ENCODE measurements at regions not wholly inside any gene's neighbourhood (a gene's known extent, or its start where the extent isn't known, plus 50 kb on each side); places are given as distances from the start of the nearest gene placed in this dataset.

- no peak for TF ChIP-seq CTCF (IDR thresholded peaks at IDR 0.05; ENCODE audit: low read depth, low read length)
- no peak overlapping the region for H3K4me3 ChIP-seq (ENCODE audit: low read depth, low read length)
Observed at GRCh38 chr1:38780133-38780532, 79.4 kb downstream of the RRAGC start.

- TF ChIP-seq CTCF (IDR thresholded peaks at IDR 0.05; ENCODE audit: low read depth, low read length), result no peak
- H3K4me3 ChIP-seq (ENCODE audit: low read depth, low read length), result no peak overlapping the region
Observed at GRCh38 chr1:38779491-38779890, 80.1 kb downstream of the RRAGC start.

- no peak overlapping the region for H3K4me3 ChIP-seq (ENCODE audit: low read depth, low read length)
- no peak for TF ChIP-seq CTCF (IDR thresholded peaks at IDR 0.05; ENCODE audit: low read depth, low read length)
Observed at GRCh38 chr1:38778521-38778920, 81.1 kb downstream of the RRAGC start.

- H3K4me3 ChIP-seq (ENCODE audit: low read depth, low read length), result no peak overlapping the region
- TF ChIP-seq CTCF (IDR thresholded peaks at IDR 0.05; ENCODE audit: low read depth, low read length), result no peak
Observed at GRCh38 chr1:38778051-38778450, 81.5 kb downstream of the RRAGC start.

GRCh38 chr1:38777464-38777957, 82.1 kb downstream of the RRAGC start:
- no peak overlapping the region for H3K4me3 ChIP-seq (ENCODE audit: low read depth, low read length)
- TF ChIP-seq CTCF (IDR thresholded peaks at IDR 0.05; ENCODE audit: low read depth, low read length), result no peak

- H3K4me3 ChIP-seq (ENCODE audit: low read depth, low read length), result no peak overlapping the region
- TF ChIP-seq CTCF (IDR thresholded peaks at IDR 0.05; ENCODE audit: low read depth, low read length), result no peak
Observed at GRCh38 chr1:38776466-38777065, 83.0 kb downstream of the RRAGC start.

GRCh38 chr1:38775175-38775845, 84.3 kb downstream of the RRAGC start:
- no peak for TF ChIP-seq CTCF (IDR thresholded peaks at IDR 0.05; ENCODE audit: low read depth, low read length)
- no peak overlapping the region for H3K4me3 ChIP-seq (ENCODE audit: low read depth, low read length)

Measured in WI38 (cell line).